PC-9 (cell line): ENCODE measurements at regions not wholly inside any gene's neighbourhood (a gene's known extent, or its start where the extent isn't known, plus 50 kb on each side); places are given as distances from the start of the nearest gene placed in this dataset.
"Not testable (repeated sequence)": the region's sequence is repeated elsewhere in the genome, so short reads cannot be mapped to it uniquely, and the experiment has no call there.

Experiments
- BruUV-seq: library from RNA; stranded (reverse); fragments of 400-500 nt; replicated peaks from 2 replicates; lab custom pipeline; 2021; lab: Mats Ljungman, UMichigan
- CTCF ChIA-PET: fragments of 300-600 bp; sonication (Branson Sonifier 250); formaldehyde crosslinking; loops from one replicate; lab custom pipeline; 2022; ENCODE audit warnings: antibody characterized with exemption; lab: Charles Lee
- POLR2A ChIA-PET: fragments of 300-600 bp; sonication (Branson Sonifier 250); formaldehyde crosslinking; loops from one replicate; lab custom pipeline; 2022; ENCODE audit warnings: antibody characterized with exemption; ENCODE audit not compliant: unreplicated experiment; lab: Charles Lee
- DNase-seq, 2 experiments: peaks; one replicate each; pipeline versions ENCODE4 v3.0.0 to v3.0.0-alpha.2; 2015 to 2022; ENCODE audit warnings: mixed read lengths in 1 of 2
- H2AFZ ChIP-seq: fragments of 200-600 bp; sonication (generic); 2 replicates; pipeline ENCODE4 v1.8.1; 2017; ENCODE audit warnings: antibody characterized with exemption
- H3F3A ChIP-seq: fragments of 200-600 bp; sonication (generic); 2 replicates; pipeline ENCODE4 v1.8.1; 2017; ENCODE audit warnings: antibody characterized with exemption, mild to moderate bottlenecking, low read depth; ENCODE audit not compliant: insufficient read depth
- H3K27ac ChIP-seq: fragments of 200-600 bp; sonication (generic); 2 replicates; pipeline ENCODE4 v1.6.1; 2016; ENCODE audit warnings: mixed run types
- H3K27me3 ChIP-seq: fragments of 200-600 bp; sonication (generic); 2 replicates; pipeline ENCODE4 v1.6.1; 2016; ENCODE audit warnings: low read depth, mixed run types; ENCODE audit not compliant: insufficient read depth
- H3K36me3 ChIP-seq: fragments of 200-600 bp; sonication (generic); 2 replicates; pipeline ENCODE4 v1.6.1; 2016; ENCODE audit warnings: low read depth, mixed run types
- H3K4me1 ChIP-seq: fragments of 200-600 bp; sonication (generic); replicated peaks from 2 replicates; pipeline ENCODE4 v1.6.1; 2016; ENCODE audit warnings: mixed run types; ENCODE audit not compliant: insufficient read depth
- H3K4me2 ChIP-seq: fragments of 200-600 bp; sonication (generic); 2 replicates; pipeline ENCODE4 v1.6.1; 2017; ENCODE audit warnings: mixed run types
- H3K4me3 ChIP-seq: fragments of 200-600 bp; sonication (generic); 2 replicates; pipeline ENCODE4 v1.6.1; 2016; ENCODE audit warnings: mixed run types
- H3K79me2 ChIP-seq: fragments of 200-600 bp; sonication (generic); 2 replicates; pipeline ENCODE4 v1.6.1; 2017; ENCODE audit warnings: low read depth, mixed run types
- H3K9me2 ChIP-seq: fragments of 200-600 bp; sonication (generic); 2 replicates; pipeline ENCODE4 v1.8.1; 2017; ENCODE audit warnings: mild to moderate bottlenecking; ENCODE audit not compliant: insufficient read depth
- H3K9me3 ChIP-seq: fragments of 200-600 bp; sonication (generic); 2 replicates; pipeline ENCODE4 v1.8.1; 2016; ENCODE audit warnings: low read depth; ENCODE audit not compliant: insufficient read depth
- H4K20me1 ChIP-seq: fragments of 200-600 bp; sonication (generic); 2 replicates; pipeline ENCODE4 v1.8.1; 2017; ENCODE audit not compliant: insufficient read depth
- EZH2 ChIP-seq: fragments of 200-600 bp; sonication (generic); IDR thresholded peaks from 2 replicates; pipeline ENCODE4 v1.8.0; 2017; ENCODE audit warnings: antibody characterized with exemption, low read depth
- intact Hi-C: fragments of 100-400 bp; cut with micrococcal nuclease; formaldehyde crosslinking; loops from one replicate; pipeline ENCODE4 v1.10.0; 2022; ENCODE audit not compliant: unreplicated experiment
- TF ChIP-seq, protein P1 (sequence below): fragments of 200-600 bp; sonication (generic); conservative IDR thresholded peaks from 2 replicates; pipeline ENCODE4 v1.6.1; 2017; ENCODE audit warnings: mixed run types, antibody characterized with exemption, mild to moderate bottlenecking, moderate library complexity

GRCh38 chr13:54802226-54802625 lies 1773.6 kb downstream of the OLFM4 start:
- H3K9me2 ChIP-seq: no peaks in the 10 kb centered on the region
- ChIA-PET CTCF (no interaction called here), POLR2A (no interaction called here)
- H3F3A ChIP-seq: no peaks in the 10 kb centered on the region
- no peak overlapping the region for H3K27ac ChIP-seq
- H3K9me3 ChIP-seq: no peaks in the 10 kb centered on the region
- no peak for TF ChIP-seq EZH2
- TF ChIP-seq, protein P1, sequence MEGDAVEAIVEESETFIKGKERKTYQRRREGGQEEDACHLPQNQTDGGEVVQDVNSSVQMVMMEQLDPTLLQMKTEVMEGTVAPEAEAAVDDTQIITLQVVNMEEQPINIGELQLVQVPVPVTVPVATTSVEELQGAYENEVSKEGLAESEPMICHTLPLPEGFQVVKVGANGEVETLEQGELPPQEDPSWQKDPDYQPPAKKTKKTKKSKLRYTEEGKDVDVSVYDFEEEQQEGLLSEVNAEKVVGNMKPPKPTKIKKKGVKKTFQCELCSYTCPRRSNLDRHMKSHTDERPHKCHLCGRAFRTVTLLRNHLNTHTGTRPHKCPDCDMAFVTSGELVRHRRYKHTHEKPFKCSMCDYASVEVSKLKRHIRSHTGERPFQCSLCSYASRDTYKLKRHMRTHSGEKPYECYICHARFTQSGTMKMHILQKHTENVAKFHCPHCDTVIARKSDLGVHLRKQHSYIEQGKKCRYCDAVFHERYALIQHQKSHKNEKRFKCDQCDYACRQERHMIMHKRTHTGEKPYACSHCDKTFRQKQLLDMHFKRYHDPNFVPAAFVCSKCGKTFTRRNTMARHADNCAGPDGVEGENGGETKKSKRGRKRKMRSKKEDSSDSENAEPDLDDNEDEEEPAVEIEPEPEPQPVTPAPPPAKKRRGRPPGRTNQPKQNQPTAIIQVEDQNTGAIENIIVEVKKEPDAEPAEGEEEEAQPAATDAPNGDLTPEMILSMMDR: no peak
- H2AFZ ChIP-seq: no peak overlapping the region
- DNase-seq: no peak
- BruUV-seq: no TSS peak
- no peak overlapping the region for H3K4me2 ChIP-seq
- intact Hi-C loops: no loop called here
- no peaks in the 10 kb centered on the region for H3K36me3 ChIP-seq
- no peak overlapping the region for H3K4me3 ChIP-seq
- no peaks in the 10 kb centered on the region for H3K79me2 ChIP-seq
- no peaks in the 10 kb centered on the region for H3K4me1 ChIP-seq
- no peaks in the 10 kb centered on the region for H4K20me1 ChIP-seq
- H3K27me3 ChIP-seq: no peaks in the 10 kb centered on the region

GRCh38 chr13:54805743-54806142 lies 1777.1 kb downstream of the OLFM4 start:
- Histone ChIP-seq H4K20me1 (no peaks in the 10 kb centered on the region), H3K79me2 (no peaks in the 10 kb centered on the region), H2AFZ (no peak overlapping the region), H3K27me3 (no peaks in the 10 kb centered on the region), H3K36me3 (no peaks in the 10 kb centered on the region), H3K9me2 (no peaks in the 10 kb centered on the region), H3K4me3 (no peak overlapping the region), H3K4me1 (no peaks in the 10 kb centered on the region), H3F3A (no peaks in the 10 kb centered on the region), H3K4me2 (no peak overlapping the region), H3K27ac (no peak overlapping the region), H3K9me3 (no peaks in the 10 kb centered on the region)
- ChIA-PET CTCF (no interaction called here), POLR2A (no interaction called here)
- intact Hi-C loops: no loop called here
- DNase-seq: no peak
- no peak for TF ChIP-seq EZH2
- TF ChIP-seq, protein P1: no peak
- no TSS peak for BruUV-seq

DNA sequence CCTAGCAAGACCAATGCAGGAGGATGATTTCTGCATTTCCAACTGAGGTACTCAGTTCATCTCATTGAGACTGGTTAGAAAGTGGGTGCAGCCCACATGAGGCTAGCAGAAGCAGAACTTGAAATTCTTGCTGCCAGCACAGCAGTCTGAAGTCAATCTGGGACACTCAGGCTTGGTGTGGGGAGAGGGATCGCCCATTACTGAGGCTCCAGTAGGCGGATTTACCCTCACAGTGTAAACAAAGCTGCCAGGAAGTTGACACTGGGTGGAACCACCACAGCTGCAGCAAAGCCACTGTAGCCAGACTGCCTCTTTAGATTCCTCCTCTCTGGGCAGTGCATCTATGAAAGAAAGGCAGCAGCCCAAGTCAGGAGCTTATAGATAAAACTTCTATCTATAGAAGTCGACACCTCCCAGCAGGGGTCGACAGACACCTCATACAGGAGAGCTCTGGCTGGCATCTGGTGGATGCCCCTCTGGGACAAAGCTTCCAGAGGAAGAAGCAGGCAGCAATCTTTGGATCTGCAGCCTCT lies 1793.4 kb downstream of the OLFM4 start:
- H3K4me2 ChIP-seq, H3K4me3 ChIP-seq, POLR2A ChIA-PET, intact Hi-C loops, H3F3A ChIP-seq, CTCF ChIA-PET, H3K27ac ChIP-seq, BruUV-seq, H3K4me1 ChIP-seq, H3K36me3 ChIP-seq, H2AFZ ChIP-seq, H3K9me2 ChIP-seq, DNase-seq, H4K20me1 ChIP-seq, H3K79me2 ChIP-seq, H3K9me3 ChIP-seq, H3K27me3 ChIP-seq: not testable (repeated sequence)

- intact Hi-C loops, H3K9me3 ChIP-seq, H2AFZ ChIP-seq, H3F3A ChIP-seq, H3K4me3 ChIP-seq, H4K20me1 ChIP-seq, DNase-seq, H3K9me2 ChIP-seq, H3K4me2 ChIP-seq, H3K27me3 ChIP-seq, CTCF ChIA-PET, H3K4me1 ChIP-seq, H3K36me3 ChIP-seq, POLR2A ChIA-PET, H3K79me2 ChIP-seq, BruUV-seq, H3K27ac ChIP-seq: not testable (repeated sequence)
These were observed 1800.9 kb downstream of the OLFM4 start for GRCh38 chr13:54829391-54830068.
